Heart left ventricle (tissue), 16 donors: ENCODE measurements at regions not wholly inside any gene's neighbourhood (a gene's known extent, or its start where the extent isn't known, plus 50 kb on each side); places are given as distances from the start of the nearest gene placed in this dataset.
"Not testable (repeated sequence)": the region's sequence is repeated elsewhere in the genome, so short reads cannot be mapped to it uniquely, and the experiment has no call there.

Experiments
- ATAC-seq, 4 donors: fragments of 200-7000 bp; cut with Tn5 transposase; one replicate each; pipeline ENCODE4 v1.9.1; 2020 to 2022; ENCODE audit warnings: moderate library complexity in 4 of 4, mild to moderate bottlenecking in 3 of 4, moderate number of reproducible peaks in 1 of 4
- DNase-seq, 5 donors: peaks; one replicate each; pipeline ENCODE4 v3.0.0-alpha.2; 2020
- H3K27ac ChIP-seq, 12 donors: fragments of 200-600 bp; sonication (generic) in 4 of 12; one replicate each; pipeline versions ENCODE4 v1.5.0 to v1.8.0; 2016 to 2022; ENCODE audit warnings: mild to moderate bottlenecking in 2 of 12
- H3K27me3 ChIP-seq, 9 donors: fragments of 200-600 bp; sonication (generic) in 2 of 9; one replicate each; pipeline versions ENCODE4 v1.5.1 to v1.8.0; 2016 to 2022; ENCODE audit warnings: mild to moderate bottlenecking in 3 of 9
- H3K36me3 ChIP-seq, 9 donors: fragments of 200-600 bp; sonication (generic) in 2 of 9; one replicate each; pipeline versions ENCODE4 v1.5.0 to v1.8.0; 2018 to 2022; ENCODE audit warnings: mild to moderate bottlenecking in 2 of 9
- H3K4me1 ChIP-seq, 12 donors: fragments of 200-600 bp; sonication (generic) in 4 of 12; one replicate each; pipeline versions ENCODE4 v1.5.0 to v1.8.0; 2016 to 2022; ENCODE audit warnings: mild to moderate bottlenecking in 3 of 12
- H3K4me3 ChIP-seq, 12 donors: fragments of 200-600 bp; sonication (generic) in 4 of 12; one replicate each; pipeline versions ENCODE4 v1.5.0 to v1.8.0; 2017 to 2022; ENCODE audit warnings: mild to moderate bottlenecking in 9 of 12, moderate library complexity in 4 of 12
- H3K9me3 ChIP-seq, 12 donors: fragments of 200-600 bp; sonication (generic) in 4 of 12; one replicate each; pipeline versions ENCODE4 v1.5.0 to v1.8.0; 2016 to 2022; ENCODE audit warnings: mild to moderate bottlenecking in 1 of 12
- POLR2A ChIP-seq, 2 donors: fragments of 450-650 bp; IDR thresholded peaks; one replicate each; pipeline ENCODE4 v1.6.1; 2017; ENCODE audit warnings: antibody characterized with exemption in 2 of 2, mild to moderate bottlenecking in 2 of 2, moderate library complexity in 2 of 2
- WGBS, 4 donors: extraction: QIAGEN DNeasy Blood & Tissue Kit in 2 of 4; methylation state at CpG; one replicate each; pipeline versions ENCODE4 v1.1.5 to v1.1.7; 2013 to 2018; 5-methylcytosine and 5-hydroxymethylcytosine counted together
- intact Hi-C, 10 donors: fragments of 100-400 bp; cut with DNase I; formaldehyde crosslinking; loops; one replicate each; pipeline versions ENCODE4 v1.11.1 to v1.14.2; 2022
- TF ChIP-seq, protein P1 (sequence below), 12 donors: fragments of 200-600 bp; sonication (generic) in 4 of 12; IDR thresholded peaks; one replicate each; pipeline versions ENCODE4 v1.5.0 to v1.8.0; 2018 to 2022; ENCODE audit warnings: antibody characterized with exemption in 12 of 12, mild to moderate bottlenecking in 5 of 12
- donor health status: ischemic (EF 13 %, LVEDD 7.1; RV severe dilation, severe dysfunction).
- donor health status: healthy with polysubstance abuse.
- donor health status: DM: no; HTN: yes; CAD: no.
- donor health status: DM: no; HTN: no; CAD: no.
- donor health status: ischemic (EF 25% LVEDD 6.9; RV normal size, moderate dysfunction).
- donor health status: ischemic (EF 25% LVEDD 5.7; RV mildly dilated, moderate dysfunction).
- donor health status: healthy.
- donor health status: DM: yes; HTN: yes; CAD: no.
- donor health status: ischemic (EF 35%, LVEDD 5.7; RV mildly dilated, moderate dysfunction).
- donor health status: nonischemic (EF 11% LVEDD 7.7; RV severe dilation, severe dysfunction).
- donor health status: DM: yes; HTN: yes; CAD: no.
- donor health status: PGD.
- donor health status: ischemic (EF 29% LVEDD 5.4; RV normal size, mild dysfunction).
- donor health status: nonischemic (EF 23%, LVEDD 6.1; RV moderate dilation, normal function).

- Histone ChIP-seq H3K36me3 (no peaks in the 10 kb centered on the region), H3K4me1 (peaks cover 0 to 21% (median 8%) of the 10 kb centered on the region in 12 donors), H3K4me3 (no peak overlapping the region), H3K27ac (no peak overlapping the region), H3K9me3 (no peaks in the 10 kb centered on the region), H3K27me3 (no peaks in the 10 kb centered on the region)
- WGBS, 4 donors, result 77 to 82% (median 79%) methylated on average over 4 of the region's 4 CpGs
- DNase-seq (no peak), ATAC-seq (no peak)
- TF ChIP-seq, protein P1, sequence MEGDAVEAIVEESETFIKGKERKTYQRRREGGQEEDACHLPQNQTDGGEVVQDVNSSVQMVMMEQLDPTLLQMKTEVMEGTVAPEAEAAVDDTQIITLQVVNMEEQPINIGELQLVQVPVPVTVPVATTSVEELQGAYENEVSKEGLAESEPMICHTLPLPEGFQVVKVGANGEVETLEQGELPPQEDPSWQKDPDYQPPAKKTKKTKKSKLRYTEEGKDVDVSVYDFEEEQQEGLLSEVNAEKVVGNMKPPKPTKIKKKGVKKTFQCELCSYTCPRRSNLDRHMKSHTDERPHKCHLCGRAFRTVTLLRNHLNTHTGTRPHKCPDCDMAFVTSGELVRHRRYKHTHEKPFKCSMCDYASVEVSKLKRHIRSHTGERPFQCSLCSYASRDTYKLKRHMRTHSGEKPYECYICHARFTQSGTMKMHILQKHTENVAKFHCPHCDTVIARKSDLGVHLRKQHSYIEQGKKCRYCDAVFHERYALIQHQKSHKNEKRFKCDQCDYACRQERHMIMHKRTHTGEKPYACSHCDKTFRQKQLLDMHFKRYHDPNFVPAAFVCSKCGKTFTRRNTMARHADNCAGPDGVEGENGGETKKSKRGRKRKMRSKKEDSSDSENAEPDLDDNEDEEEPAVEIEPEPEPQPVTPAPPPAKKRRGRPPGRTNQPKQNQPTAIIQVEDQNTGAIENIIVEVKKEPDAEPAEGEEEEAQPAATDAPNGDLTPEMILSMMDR (IDR thresholded peaks at IDR 0.05), result no peak
- TF ChIP-seq POLR2A (IDR thresholded peaks at IDR 0.05), result no peak
- intact Hi-C loops, result no loop called here
Measured at GRCh38 chr18:46236156-46236555, 132.0 kb downstream of the HAUS1 start.

- H3K4me1 ChIP-seq, result peaks cover 0 to 19% (median 7%) of the 10 kb centered on the region in 12 donors
- WGBS, 4 donors, result 88 to 94% (median 90%) methylated on average over 1 of the region's 1 CpG
Measured at GRCh38 chr18:46237891-46238290, 133.7 kb downstream of the HAUS1 start.

DNA sequence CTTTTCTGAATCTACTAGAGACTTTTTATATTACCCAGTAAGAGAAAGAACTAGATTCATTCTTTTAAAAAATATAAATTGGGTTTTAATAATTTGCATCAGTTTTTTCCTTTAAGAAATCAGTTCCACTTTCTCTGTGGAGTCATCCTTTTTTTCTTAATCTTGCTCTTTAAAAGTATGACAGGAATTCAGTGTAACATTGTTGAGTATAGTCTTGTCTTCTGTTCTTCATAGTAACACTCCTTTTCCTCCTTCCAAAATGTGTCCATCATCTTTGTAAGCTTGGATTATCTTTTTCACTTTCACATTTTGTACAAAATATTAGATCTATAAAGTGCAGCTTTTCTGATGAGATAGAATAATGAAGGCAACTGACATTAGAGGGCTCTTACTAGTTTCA lies 135.4 kb downstream of the HAUS1 start:
- H3K36me3 ChIP-seq, result no peaks in the 10 kb centered on the region
- DNase-seq, result no peak
- no peak overlapping the region for H3K4me3 ChIP-seq
- no peaks in the 10 kb centered on the region for H3K27me3 ChIP-seq
- intact Hi-C loops, result no loop called here
- peaks cover 0 to 19% (median 6%) of the 10 kb centered on the region in 12 donors for H3K4me1 ChIP-seq
- H3K9me3 ChIP-seq, result no peaks in the 10 kb centered on the region
- TF ChIP-seq POLR2A (IDR thresholded peaks at IDR 0.05), result no peak
- TF ChIP-seq, protein P1 (IDR thresholded peaks at IDR 0.05), result no peak
- no peak overlapping the region for H3K27ac ChIP-seq
- no peak for ATAC-seq

More at GRCh38 chr18:46237891-46238290, 133.7 kb downstream of the HAUS1 start:
- intact Hi-C loops, result no loop called here
- no peak overlapping the region for H3K4me3 ChIP-seq
- no peaks in the 10 kb centered on the region for H3K27me3 ChIP-seq
- no peaks in the 10 kb centered on the region for H3K9me3 ChIP-seq
- DNase-seq (no peak), ATAC-seq (no peak)
- H3K36me3 ChIP-seq, result no peaks in the 10 kb centered on the region
- TF ChIP-seq POLR2A (IDR thresholded peaks at IDR 0.05), result no peak
- TF ChIP-seq, protein P1 (IDR thresholded peaks at IDR 0.05), result no peak
- no peak overlapping the region for H3K27ac ChIP-seq

DNA sequence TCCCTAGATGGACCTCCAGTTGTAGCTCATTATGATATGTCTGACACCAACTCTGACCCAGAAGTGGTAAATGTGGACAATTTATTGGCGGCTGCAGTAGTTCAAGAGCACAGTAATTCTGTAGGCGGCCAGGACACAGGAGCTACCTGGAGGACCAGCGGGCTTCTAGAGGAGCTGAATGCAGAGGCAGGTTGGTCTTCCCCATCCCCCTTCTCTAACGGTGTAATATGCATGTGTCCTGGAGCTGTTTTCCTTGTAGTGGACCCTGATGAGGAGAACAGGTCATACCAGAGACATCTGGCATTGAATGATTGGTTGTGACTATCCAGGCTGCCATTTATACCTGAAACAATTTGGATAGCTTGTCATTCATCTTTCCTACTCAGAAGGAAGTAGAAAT lies 135.8 kb downstream of the HAUS1 start:
- no peaks in the 10 kb centered on the region for H3K9me3 ChIP-seq
- ATAC-seq, result no peak
- no peaks in the 10 kb centered on the region for H3K27me3 ChIP-seq
- H3K4me1 ChIP-seq, result peaks cover 0 to 19% (median 4%) of the 10 kb centered on the region in 12 donors
- H3K27ac ChIP-seq, result no peak overlapping the region
- intact Hi-C loops, result no loop called here
- H3K4me3 ChIP-seq, result no peak overlapping the region
- WGBS, 4 donors, result 77 to 88% (median 85%) methylated on average over 4 of the region's 4 CpGs
- TF ChIP-seq POLR2A (IDR thresholded peaks at IDR 0.05), result no peak
- DNase-seq, result no peak
- no peaks in the 10 kb centered on the region for H3K36me3 ChIP-seq

- WGBS, 4 donors, result 95 to 98% (median 96%) methylated on average over 7 of the region's 7 CpGs
- H3K27me3 ChIP-seq, intact Hi-C loops, H3K9me3 ChIP-seq, H3K27ac ChIP-seq, ATAC-seq, H3K4me3 ChIP-seq, H3K36me3 ChIP-seq, DNase-seq: not testable (repeated sequence)
- peaks cover 0 to 19% (median 2%) of the 10 kb centered on the region in 12 donors for H3K4me1 ChIP-seq
Measured at GRCh38 chr18:46241393-46241792, 137.2 kb downstream of the HAUS1 start.
